ENCODE measurements at regions not wholly inside any gene's neighbourhood (a gene's known extent, or its start where the extent isn't known, plus 50 kb on each side); places are given as distances from the start of the nearest gene placed in this dataset.

DNA sequence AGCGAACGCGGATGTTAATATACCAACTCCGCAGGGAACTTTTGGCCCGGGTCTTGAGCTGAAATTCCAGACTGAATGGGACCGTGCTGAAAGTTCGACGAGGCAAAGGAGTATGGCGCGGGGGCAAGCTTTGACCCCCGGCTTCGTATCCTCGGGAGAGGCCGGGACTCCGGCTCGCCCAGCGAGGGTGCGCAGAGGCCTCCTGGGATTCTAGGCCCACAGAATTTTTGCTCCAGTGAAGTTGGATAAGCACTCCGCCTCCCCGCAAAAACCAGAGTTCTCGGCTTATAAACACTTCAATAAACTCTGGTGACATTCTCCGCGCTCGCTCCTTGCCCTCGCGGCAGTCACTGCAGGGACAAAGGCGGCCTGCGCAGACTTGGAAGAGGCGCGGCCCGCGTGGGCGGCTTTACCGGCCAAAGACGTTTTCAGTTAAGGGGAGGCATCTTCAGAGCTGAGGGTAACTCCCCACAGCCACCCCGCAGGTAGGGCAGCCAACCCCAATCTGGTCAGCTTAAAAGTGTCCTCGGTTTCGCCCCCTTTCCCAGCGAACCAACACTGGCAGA, 112.6 kb downstream of the KCNRG start:
- no peak for ATAC-seq

GRCh38 chr13:50128428-50128931, 113.2 kb downstream of the KCNRG start:
- no peak for TF ChIP-seq ESRRG (CRISPR knock-in tag; IDR thresholded peaks at IDR 0.05)
- TF ChIP-seq ZNF8 (CRISPR knock-in tag; IDR thresholded peaks at IDR 0.05) = no peak
- TF ChIP-seq, protein P1, sequence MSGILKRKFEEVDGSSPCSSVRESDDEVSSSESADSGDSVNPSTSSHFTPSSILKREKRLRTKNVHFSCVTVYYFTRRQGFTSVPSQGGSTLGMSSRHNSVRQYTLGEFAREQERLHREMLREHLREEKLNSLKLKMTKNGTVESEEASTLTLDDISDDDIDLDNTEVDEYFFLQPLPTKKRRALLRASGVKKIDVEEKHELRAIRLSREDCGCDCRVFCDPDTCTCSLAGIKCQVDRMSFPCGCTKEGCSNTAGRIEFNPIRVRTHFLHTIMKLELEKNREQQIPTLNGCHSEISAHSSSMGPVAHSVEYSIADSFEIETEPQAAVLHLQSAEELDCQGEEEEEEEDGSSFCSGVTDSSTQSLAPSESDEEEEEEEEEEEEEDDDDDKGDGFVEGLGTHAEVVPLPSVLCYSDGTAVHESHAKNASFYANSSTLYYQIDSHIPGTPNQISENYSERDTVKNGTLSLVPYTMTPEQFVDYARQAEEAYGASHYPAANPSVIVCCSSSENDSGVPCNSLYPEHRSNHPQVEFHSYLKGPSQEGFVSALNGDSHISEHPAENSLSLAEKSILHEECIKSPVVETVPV (CRISPR knock-in tag; IDR thresholded peaks at IDR 0.05) = no peak
- TF ChIP-seq ARNTL (CRISPR knock-in tag; IDR thresholded peaks at IDR 0.05; ENCODE audit: borderline replicate concordance, low read depth) = no peak
- no peak for TF ChIP-seq TCF4 (CRISPR knock-in tag; IDR thresholded peaks at IDR 0.05; ENCODE audit: borderline replicate concordance)
- ATAC-seq = no peak

More for the DNA sequence above, 112.6 kb downstream of the KCNRG start:
- TF ChIP-seq TOX (CRISPR knock-in tag; IDR thresholded peaks at IDR 0.05; ENCODE audit: borderline replicate concordance) = no peak
- TF ChIP-seq ISL1 (CRISPR knock-in tag; IDR thresholded peaks at IDR 0.05) = no peak
- TF ChIP-seq ESRRG (CRISPR knock-in tag; IDR thresholded peaks at IDR 0.05) = no peak
- TF ChIP-seq, protein P1 (CRISPR knock-in tag; IDR thresholded peaks at IDR 0.05) = no peak
- TF ChIP-seq BACH2 (CRISPR knock-in tag; IDR thresholded peaks at IDR 0.05; ENCODE audit: borderline replicate concordance) = no peak
- TF ChIP-seq ZNF8 (CRISPR knock-in tag; IDR thresholded peaks at IDR 0.05) = no peak
- TF ChIP-seq CSDC2 (CRISPR knock-in tag; IDR thresholded peaks at IDR 0.05) = no peak
- TF ChIP-seq, protein P2, sequence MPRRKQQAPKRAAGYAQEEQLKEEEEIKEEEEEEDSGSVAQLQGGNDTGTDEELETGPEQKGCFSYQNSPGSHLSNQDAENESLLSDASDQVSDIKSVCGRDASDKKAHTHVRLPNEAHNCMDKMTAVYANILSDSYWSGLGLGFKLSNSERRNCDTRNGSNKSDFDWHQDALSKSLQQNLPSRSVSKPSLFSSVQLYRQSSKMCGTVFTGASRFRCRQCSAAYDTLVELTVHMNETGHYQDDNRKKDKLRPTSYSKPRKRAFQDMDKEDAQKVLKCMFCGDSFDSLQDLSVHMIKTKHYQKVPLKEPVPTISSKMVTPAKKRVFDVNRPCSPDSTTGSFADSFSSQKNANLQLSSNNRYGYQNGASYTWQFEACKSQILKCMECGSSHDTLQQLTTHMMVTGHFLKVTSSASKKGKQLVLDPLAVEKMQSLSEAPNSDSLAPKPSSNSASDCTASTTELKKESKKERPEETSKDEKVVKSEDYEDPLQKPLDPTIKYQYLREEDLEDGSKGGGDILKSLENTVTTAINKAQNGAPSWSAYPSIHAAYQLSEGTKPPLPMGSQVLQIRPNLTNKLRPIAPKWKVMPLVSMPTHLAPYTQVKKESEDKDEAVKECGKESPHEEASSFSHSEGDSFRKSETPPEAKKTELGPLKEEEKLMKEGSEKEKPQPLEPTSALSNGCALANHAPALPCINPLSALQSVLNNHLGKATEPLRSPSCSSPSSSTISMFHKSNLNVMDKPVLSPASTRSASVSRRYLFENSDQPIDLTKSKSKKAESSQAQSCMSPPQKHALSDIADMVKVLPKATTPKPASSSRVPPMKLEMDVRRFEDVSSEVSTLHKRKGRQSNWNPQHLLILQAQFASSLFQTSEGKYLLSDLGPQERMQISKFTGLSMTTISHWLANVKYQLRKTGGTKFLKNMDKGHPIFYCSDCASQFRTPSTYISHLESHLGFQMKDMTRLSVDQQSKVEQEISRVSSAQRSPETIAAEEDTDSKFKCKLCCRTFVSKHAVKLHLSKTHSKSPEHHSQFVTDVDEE (CRISPR knock-in tag; IDR thresholded peaks at IDR 0.05) = no peak
- TF ChIP-seq ZFP3 (CRISPR knock-in tag; IDR thresholded peaks at IDR 0.05) = no peak
- TF ChIP-seq TCF4 (CRISPR knock-in tag; IDR thresholded peaks at IDR 0.05; ENCODE audit: borderline replicate concordance) = no peak
- no peak for TF ChIP-seq ZNF70 (CRISPR knock-in tag; IDR thresholded peaks at IDR 0.05)
- TF ChIP-seq ARNTL (CRISPR knock-in tag; IDR thresholded peaks at IDR 0.05; ENCODE audit: borderline replicate concordance, low read depth) = no peak
- TF ChIP-seq SNAI2 (CRISPR knock-in tag; IDR thresholded peaks at IDR 0.05) = no peak

GRCh38 chr13:50129081-50129705, 113.9 kb downstream of the KCNRG start:
- ATAC-seq = no peak
- TF ChIP-seq TOX (CRISPR knock-in tag; IDR thresholded peaks at IDR 0.05; ENCODE audit: borderline replicate concordance) (no peak), POU6F1 (CRISPR knock-in tag; IDR thresholded peaks at IDR 0.05; ENCODE audit: borderline replicate concordance, low read depth) (no peak), RARB (CRISPR knock-in tag; IDR thresholded peaks at IDR 0.05) (no peak), ARNTL (CRISPR knock-in tag; IDR thresholded peaks at IDR 0.05; ENCODE audit: borderline replicate concordance, low read depth) (no peak), ZNF70 (CRISPR knock-in tag; IDR thresholded peaks at IDR 0.05) (no peak), ZC3H10 (CRISPR knock-in tag; IDR thresholded peaks at IDR 0.05) (no peak)
- TF ChIP-seq, protein P2 (CRISPR knock-in tag; IDR thresholded peaks at IDR 0.05) = no peak
- TF ChIP-seq, protein P3, sequence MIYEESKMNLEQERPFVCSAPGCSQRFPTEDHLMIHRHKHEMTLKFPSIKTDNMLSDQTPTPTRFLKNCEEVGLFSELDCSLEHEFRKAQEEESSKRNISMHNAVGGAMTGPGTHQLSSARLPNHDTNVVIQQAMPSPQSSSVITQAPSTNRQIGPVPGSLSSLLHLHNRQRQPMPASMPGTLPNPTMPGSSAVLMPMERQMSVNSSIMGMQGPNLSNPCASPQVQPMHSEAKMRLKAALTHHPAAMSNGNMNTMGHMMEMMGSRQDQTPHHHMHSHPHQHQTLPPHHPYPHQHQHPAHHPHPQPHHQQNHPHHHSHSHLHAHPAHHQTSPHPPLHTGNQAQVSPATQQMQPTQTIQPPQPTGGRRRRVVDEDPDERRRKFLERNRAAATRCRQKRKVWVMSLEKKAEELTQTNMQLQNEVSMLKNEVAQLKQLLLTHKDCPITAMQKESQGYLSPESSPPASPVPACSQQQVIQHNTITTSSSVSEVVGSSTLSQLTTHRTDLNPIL (CRISPR knock-in tag; IDR thresholded peaks at IDR 0.05; ENCODE audit: low read depth) = no peak

All from SK-N-SH treated with all-trans-retinoic acid at 6 μM for 48 hours (cell line).